CD4-positive, alpha-beta memory T cell (primary cell): ENCODE measurements at regions not wholly inside any gene's neighbourhood (a gene's known extent, or its start where the extent isn't known, plus 50 kb on each side); places are given as distances from the start of the nearest gene placed in this dataset.

Experiments used
- CTCF ChIA-PET: fragments of 350-600 bp; sonication (Branson Sonifier 250); formaldehyde crosslinking; loops from one replicate; lab custom pipeline; 2021; ENCODE audit warnings: inconsistent platforms; ENCODE audit not compliant: partially characterized antibody; lab: Charles Lee
- POLR2A ChIA-PET: fragments of 350-600 bp; sonication (Branson Sonifier 250); formaldehyde crosslinking; loops from one replicate; lab custom pipeline; 2021; ENCODE audit not compliant: partially characterized antibody; lab: Charles Lee
- DNase-seq, 5 donors: peaks; one replicate each; pipeline versions ENCODE4 v3.0.0 to v3.0.0-alpha.2; 2020 to 2022; ENCODE audit warnings: mixed read lengths in 1 of 5
- H3K27ac ChIP-seq: one replicate; pipeline ENCODE4 v1.7.0; 2013; ENCODE audit warnings: low read depth, low read length
- H3K27me3 ChIP-seq: 2 replicates; pipeline ENCODE4 v1.7.0; 2013; ENCODE audit warnings: mild to moderate bottlenecking, low read length, moderate library complexity; ENCODE audit not compliant: insufficient read depth
- H3K36me3 ChIP-seq: 2 replicates; pipeline ENCODE4 v1.7.0; 2013; ENCODE audit warnings: mild to moderate bottlenecking, low read length, moderate library complexity; ENCODE audit not compliant: insufficient read depth
- H3K4me1 ChIP-seq: 2 replicates; pipeline ENCODE4 v1.7.0; 2013; ENCODE audit warnings: mild to moderate bottlenecking, low read length, moderate library complexity; ENCODE audit not compliant: insufficient read depth
- H3K4me3 ChIP-seq, 2 donors: one replicate each; pipeline ENCODE4 v1.7.0; 2013; ENCODE audit warnings: low read length in 2 of 2, mild to moderate bottlenecking in 1 of 2
- H3K9me3 ChIP-seq, 2 donors: one replicate each; pipeline ENCODE4 v1.7.0; 2013; ENCODE audit warnings: low read length in 2 of 2, control low read depth in 1 of 2; ENCODE audit not compliant: control insufficient read depth in 1 of 2
- H3K27ac Mint-ChIP-seq, 7 donors: one replicate each; pipeline ENCODE4 v1.8.0; 2020 to 2021; ENCODE audit warnings: mixed read lengths in 7 of 7, mild to moderate bottlenecking in 6 of 7, inconsistent platforms in 3 of 7, moderate library complexity in 3 of 7
- H3K27me3 Mint-ChIP-seq, 2 donors: one replicate each; pipeline ENCODE4 v1.8.0; 2020 to 2021; ENCODE audit warnings: mixed read lengths in 2 of 2
- H3K36me3 Mint-ChIP-seq, 2 donors: one replicate each; pipeline ENCODE4 v1.8.0; 2020 to 2021; ENCODE audit warnings: mixed read lengths in 2 of 2, inconsistent platforms in 1 of 2, mild to moderate bottlenecking in 1 of 2
- H3K4me1 Mint-ChIP-seq, 4 donors: one replicate each; pipeline ENCODE4 v1.8.0; 2020 to 2021; ENCODE audit warnings: mixed read lengths in 4 of 4, mild to moderate bottlenecking in 1 of 4
- H3K4me3 Mint-ChIP-seq, 8 donors: one replicate each; pipeline ENCODE4 v1.8.0; 2020 to 2021; ENCODE audit warnings: mixed read lengths in 8 of 8, mild to moderate bottlenecking in 7 of 8, moderate library complexity in 6 of 8, inconsistent platforms in 3 of 8
- H3K9me3 Mint-ChIP-seq, 8 donors: one replicate each; pipeline ENCODE4 v1.8.0; 2020 to 2021; ENCODE audit warnings: mixed read lengths in 8 of 8, mild to moderate bottlenecking in 5 of 8, inconsistent platforms in 3 of 8, moderate library complexity in 1 of 8
- intact Hi-C: fragments of 100-400 bp; cut with micrococcal nuclease; formaldehyde crosslinking; loops from one replicate; pipeline ENCODE4 v1.15.1; 2023

GRCh38 chr18:27645929-27646328, 460.8 kb upstream of the CHST9 start:
- no peaks in the 10 kb centered on the region for H3K36me3 ChIP-seq
- Mint-ChIP-seq H3K27me3 (no peaks in the 10 kb centered on the region), H3K27ac (no peak overlapping the region), H3K4me1 (no peaks in the 10 kb centered on the region), H3K9me3 (peaks cover 0 to 21% (median 5%) of the 10 kb centered on the region in 8 donors), H3K36me3 (no peaks in the 10 kb centered on the region), H3K4me3 (no peak overlapping the region)
- no peak overlapping the region for H3K4me3 ChIP-seq
- intact Hi-C loops = no loop called here
- H3K27me3 ChIP-seq = no peaks in the 10 kb centered on the region
- no peak overlapping the region for H3K27ac ChIP-seq
- H3K9me3 ChIP-seq = no peaks in the 10 kb centered on the region
- no peaks in the 10 kb centered on the region for H3K4me1 ChIP-seq
- DNase-seq = no peak
- ChIA-PET POLR2A (no interaction called here), CTCF (no interaction called here)

GRCh38 chr18:27636576-27637085, 451.5 kb upstream of the CHST9 start:
- ChIA-PET CTCF (no interaction called here), POLR2A (no interaction called here)
- Mint-ChIP-seq H3K36me3 (no peaks in the 10 kb centered on the region), H3K27ac (no peak overlapping the region), H3K9me3 (peaks cover 0 to 11% (median 4%) of the 10 kb centered on the region in 8 donors), H3K4me3 (no peak overlapping the region), H3K27me3 (no peaks in the 10 kb centered on the region), H3K4me1 (no peaks in the 10 kb centered on the region)
- no peaks in the 10 kb centered on the region for H3K4me1 ChIP-seq
- no peak overlapping the region for H3K4me3 ChIP-seq
- H3K27ac ChIP-seq = no peak overlapping the region
- H3K36me3 ChIP-seq = no peaks in the 10 kb centered on the region
- no peak for DNase-seq
- intact Hi-C loops = loop anchor here (10.0 kb wide), 1 partner anchor 62 kb away; no protein-coding TSS in a partner anchor
- no peaks in the 10 kb centered on the region for H3K27me3 ChIP-seq
- peaks cover 0 to 5% of the 10 kb centered on the region in 2 donors for H3K9me3 ChIP-seq

GRCh38 chr18:27632706-27633105, 447.6 kb upstream of the CHST9 start:
- POLR2A ChIA-PET = no interaction called here
- H3K27ac Mint-ChIP-seq = no peak overlapping the region
- CTCF ChIA-PET = no interaction called here
- H3K4me1 Mint-ChIP-seq = no peaks in the 10 kb centered on the region
- H3K27me3 ChIP-seq = no peaks in the 10 kb centered on the region
- H3K9me3 Mint-ChIP-seq = peaks cover 0 to 14% (median 4%) of the 10 kb centered on the region in 8 donors
- DNase-seq = no peak
- no peaks in the 10 kb centered on the region for H3K9me3 ChIP-seq
- no peak overlapping the region for H3K4me3 Mint-ChIP-seq
- H3K4me3 ChIP-seq = no peak overlapping the region
- H3K36me3 ChIP-seq = no peaks in the 10 kb centered on the region
- H3K4me1 ChIP-seq = no peaks in the 10 kb centered on the region
- no peaks in the 10 kb centered on the region for H3K36me3 Mint-ChIP-seq
- no peak overlapping the region for H3K27ac ChIP-seq
- intact Hi-C loops = loop anchor here (10.0 kb wide), 1 partner anchor 58 kb away; no protein-coding TSS in a partner anchor
- H3K27me3 Mint-ChIP-seq = no peaks in the 10 kb centered on the region

GRCh38 chr18:27627927-27628326, 442.8 kb upstream of the CHST9 start:
- CTCF ChIA-PET = no interaction called here
- no peak overlapping the region for H3K27ac ChIP-seq
- Mint-ChIP-seq H3K27ac (no peak overlapping the region), H3K27me3 (no peaks in the 10 kb centered on the region), H3K36me3 (no peaks in the 10 kb centered on the region), H3K4me1 (no peaks in the 10 kb centered on the region), H3K4me3 (no peak overlapping the region), H3K9me3 (peaks cover 0 to 14% (median 0%) of the 10 kb centered on the region in 8 donors)
- POLR2A ChIA-PET = no interaction called here
- H3K9me3 ChIP-seq = no peaks in the 10 kb centered on the region
- H3K27me3 ChIP-seq = no peaks in the 10 kb centered on the region
- no peaks in the 10 kb centered on the region for H3K36me3 ChIP-seq
- DNase-seq = no peak
- no peak overlapping the region for H3K4me3 ChIP-seq
- intact Hi-C loops = no loop called here
- no peaks in the 10 kb centered on the region for H3K4me1 ChIP-seq

- ChIA-PET CTCF (no interaction called here), POLR2A (no interaction called here)
- no peaks in the 10 kb centered on the region for H3K9me3 ChIP-seq
- H3K27me3 ChIP-seq = no peaks in the 10 kb centered on the region
- DNase-seq = no peak
- H3K27me3 Mint-ChIP-seq = no peaks in the 10 kb centered on the region
- no peak overlapping the region for H3K27ac ChIP-seq
- no peaks in the 10 kb centered on the region for H3K36me3 ChIP-seq
- H3K4me1 ChIP-seq = no peaks in the 10 kb centered on the region
- H3K27ac Mint-ChIP-seq = no peak overlapping the region
- intact Hi-C loops = no loop called here
- H3K4me3 ChIP-seq = no peak overlapping the region
- no peaks in the 10 kb centered on the region for H3K4me1 Mint-ChIP-seq
- H3K36me3 Mint-ChIP-seq = no peaks in the 10 kb centered on the region
- H3K9me3 Mint-ChIP-seq = peaks cover 0 to 5% (median 3%) of the 10 kb centered on the region in 8 donors
- no peak overlapping the region for H3K4me3 Mint-ChIP-seq
Measured at GRCh38 chr18:27621236-27621890, 436.3 kb upstream of the CHST9 start.

- H3K27me3 ChIP-seq = no peaks in the 10 kb centered on the region
- H3K9me3 Mint-ChIP-seq = peaks cover 0 to 6% (median 3%) of the 10 kb centered on the region in 8 donors
- ChIA-PET POLR2A (no interaction called here), CTCF (no interaction called here)
- no peaks in the 10 kb centered on the region for H3K27me3 Mint-ChIP-seq
- H3K4me1 Mint-ChIP-seq = no peaks in the 10 kb centered on the region
- no peak overlapping the region for H3K27ac Mint-ChIP-seq
- no peak overlapping the region for H3K4me3 ChIP-seq
- intact Hi-C loops = no loop called here
- no peak overlapping the region for H3K27ac ChIP-seq
- DNase-seq = no peak
- H3K4me1 ChIP-seq = no peaks in the 10 kb centered on the region
- H3K36me3 Mint-ChIP-seq = no peaks in the 10 kb centered on the region
- H3K36me3 ChIP-seq = no peaks in the 10 kb centered on the region
- H3K9me3 ChIP-seq = no peaks in the 10 kb centered on the region
- no peak overlapping the region for H3K4me3 Mint-ChIP-seq
Measured at GRCh38 chr18:27619906-27620305, 434.8 kb upstream of the CHST9 start.

GRCh38 chr18:27619090-27619772, 434.1 kb upstream of the CHST9 start:
- CTCF ChIA-PET = no interaction called here

More at GRCh38 chr18:27619090-27619772, 434.1 kb upstream of the CHST9 start:
- DNase-seq = no peak
- Histone ChIP-seq H3K4me1 (no peaks in the 10 kb centered on the region), H3K27me3 (no peaks in the 10 kb centered on the region), H3K27ac (no peak overlapping the region), H3K4me3 (no peak overlapping the region), H3K9me3 (no peaks in the 10 kb centered on the region), H3K36me3 (no peaks in the 10 kb centered on the region)
- intact Hi-C loops = no loop called here
- no peaks in the 10 kb centered on the region for H3K36me3 Mint-ChIP-seq
- no peak overlapping the region for H3K27ac Mint-ChIP-seq
- H3K9me3 Mint-ChIP-seq = peaks cover 0 to 6% (median 3%) of the 10 kb centered on the region in 8 donors
- no peaks in the 10 kb centered on the region for H3K27me3 Mint-ChIP-seq
- H3K4me1 Mint-ChIP-seq = no peaks in the 10 kb centered on the region
- POLR2A ChIA-PET = no interaction called here
- H3K4me3 Mint-ChIP-seq = no peak overlapping the region
